ENCODE measurements at regions not wholly inside any gene's neighbourhood (a gene's known extent, or its start where the extent isn't known, plus 50 kb on each side); places are given as distances from the start of the nearest gene placed in this dataset.
A peak's percentile ranks its signal among the peaks of the same experiment; 100 is the strongest.

- H3K9me1 ChIP-seq (ENCODE audit: insufficient read depth, low read length) = peaks cover 11% of the 10 kb centered on the region; the same call in 1 of the 2 replicates
- intact Hi-C loops (cut with micrococcal nuclease) = no loop called here
- dilution Hi-C loops (cut with HindIII; ENCODE audit: low sequenced_read_pairs, unreplicated experiment) = no loop called here
- H3K27me3 ChIP-seq (ENCODE audit: control insufficient read depth, insufficient read depth, low read length) = peaks cover 1% of the 10 kb centered on the region; the same call in 1 of the 2 replicates
- no peak overlapping the region for H3K27ac ChIP-seq (ENCODE audit: insufficient read depth, low read length)
- H3K9me3 ChIP-seq (ENCODE audit: control insufficient read depth, insufficient read depth, low read length) = no peaks in the 10 kb centered on the region
- H3K4me1 ChIP-seq (ENCODE audit: control insufficient read depth, insufficient read depth, low read length) = peaks cover 14% of the 10 kb centered on the region; the same call in 1 of the 2 replicates
- no peak overlapping the region for H4K8ac ChIP-seq (ENCODE audit: low read depth in 2 of 2, low read length in 2 of 2)
- H3K36me3 ChIP-seq (ENCODE audit: control insufficient read depth, insufficient read depth, low read length) = no peaks in the 10 kb centered on the region
- ATAC-seq (ENCODE audit: low read depth) (no peak), DNase-seq (no peak)
- H3K56ac ChIP-seq (ENCODE audit: extremely low read depth, insufficient read depth, low read length) = no peak overlapping the region
- H3K4me3 ChIP-seq (ENCODE audit: insufficient read depth, low read depth, low read length) = no peak overlapping the region
- H2AFZ ChIP-seq (replicated peaks; ENCODE audit: low read length, poor library complexity) = no peak overlapping the region
- BruUV-seq (replicated peaks) = no TSS peak
- H2AK9ac ChIP-seq (replicated peaks; ENCODE audit: low read depth, low read length, poor library complexity) = no peak overlapping the region
- no peak for TF ChIP-seq RFX5 (IDR thresholded peaks at IDR 0.05; ENCODE audit: low read depth, low read length)
- no peak for TF ChIP-seq MAZ (IDR thresholded peaks at IDR 0.05; ENCODE audit: borderline replicate concordance, low read depth, low read length)
- TF ChIP-seq NFE2L2 (IDR thresholded peaks at IDR 0.05; ENCODE audit: low read depth, low read length) = no peak
- TF ChIP-seq CHD1 (IDR thresholded peaks at IDR 0.05; ENCODE audit: low read depth, low read length) = no peak
- no peak for TF ChIP-seq BHLHE40 (IDR thresholded peaks at IDR 0.05; ENCODE audit: low read depth, low read length)
- no peak for TF ChIP-seq RCOR1 (IDR thresholded peaks at IDR 0.05; ENCODE audit: insufficient replicate concordance, low read length)
- no peak for TF ChIP-seq MAFK (IDR thresholded peaks at IDR 0.05; ENCODE audit: low read depth, low read length)
- no peak for TF ChIP-seq FOS (IDR thresholded peaks at IDR 0.05; ENCODE audit: low read depth, low read length)
- no peak for TF ChIP-seq CTCF (conservative IDR thresholded peaks at IDR 0.05; ENCODE audit: low read depth, low read length)
- no peak for TF ChIP-seq POLR2A (IDR thresholded peaks at IDR 0.05; ENCODE audit: low read depth, low read length)
- no peak for TF ChIP-seq SMC3 (IDR thresholded peaks at IDR 0.05; ENCODE audit: low read depth, low read length)
- no peak overlapping the region for H4K91ac ChIP-seq (ENCODE audit: insufficient read depth, low read depth, low read length)
- no peaks in the 10 kb centered on the region for H4K20me1 ChIP-seq (ENCODE audit: insufficient read depth, low read length)
- POLR2A ChIA-PET (ENCODE audit: unreplicated experiment) = no interaction called here
- no peak overlapping the region; the same call in 2 of the 3 replicates for H2BK15ac ChIP-seq (ENCODE audit: low read depth, low read length)
- no peak overlapping the region for H3K9ac ChIP-seq (ENCODE audit: low read depth, low read length)
- peak overlapping the region; percentile 28; the same call in 1 of the 2 replicates for H4K5ac ChIP-seq (ENCODE audit: low read depth, low read length)
- H2BK5ac ChIP-seq (ENCODE audit: low read depth, low read length, poor library complexity, severe bottlenecking) = no peak overlapping the region
- H2AK5ac ChIP-seq (ENCODE audit: low read depth, low read length) = 0 out of 2 replicates have a peak overlapping the region, but pooled peaks have one; percentile 42
- H3K79me1 ChIP-seq (ENCODE audit: low read depth in 1 of 2, low read length in 2 of 2) = no peaks in the 10 kb centered on the region
- WGBS, 2 experiments (ENCODE audit: extremely low coverage in 2 of 2, insufficient read length in 1 of 2) = 48% methylated on average over 2 of the region's 2 CpGs; no CpG with 5 or more reads in 1 of the 2 experiments
- H2BK20ac ChIP-seq (ENCODE audit: low read depth, low read length) = no peak overlapping the region
- H2BK120ac ChIP-seq (ENCODE audit: low read depth, low read length) = no peak overlapping the region; the same call in 1 of the 2 replicates
- CTCF ChIA-PET = no interaction called here
- in situ Hi-C loops (cut with MboI; ENCODE audit: low sequenced_read_pairs) = no loop called here
- H3K18ac ChIP-seq (ENCODE audit: low read depth, low read length) = no peak overlapping the region; the same call in 1 of the 2 replicates
- H3K4me2 ChIP-seq (ENCODE audit: low read depth, low read length) = no peak overlapping the region
- H3K14ac ChIP-seq (replicated peaks; ENCODE audit: low read depth, low read length) = no peak overlapping the region
- H3K4ac ChIP-seq (ENCODE audit: low read depth, low read length) = no peak overlapping the region
- no peak overlapping the region for H3K23ac ChIP-seq (ENCODE audit: low read depth, low read length)
Measured at GRCh38 chr10:14381475-14381874, 50.8 kb upstream of the FRMD4A start.

Data from IMR-90 (cell line).